A673 (cell line): ENCODE measurements at regions not wholly inside any gene's neighbourhood (a gene's known extent, or its start where the extent isn't known, plus 50 kb on each side); places are given as distances from the start of the nearest gene placed in this dataset.

Experiments
- BruUV-seq: library from RNA; stranded (reverse); fragments of 400-500 nt; replicated peaks from 2 replicates; lab custom pipeline; 2021; lab: Mats Ljungman, UMichigan
- CTCF ChIA-PET: fragments of 300-600 bp; sonication (Branson Sonifier 250); formaldehyde crosslinking; loops from one replicate; lab custom pipeline; 2022; ENCODE audit warnings: antibody characterized with exemption; lab: Charles Lee
- POLR2A ChIA-PET: fragments of 300-600 bp; sonication (Branson Sonifier 250); formaldehyde crosslinking; loops from one replicate; lab custom pipeline; 2022; ENCODE audit warnings: antibody characterized with exemption; ENCODE audit not compliant: low non-redundant PET; lab: Charles Lee
- DNase-seq: peaks from one replicate; pipeline ENCODE4 v3.0.0-alpha.2; 2015; ENCODE audit warnings: low spot score
- H3K27ac ChIP-seq: fragments of 200-600 bp; sonication (generic); 2 replicates; pipeline ENCODE4 v1.5.1; 2016; ENCODE audit warnings: mixed run types, low read depth, mild to moderate bottlenecking, mixed read lengths, antibody characterized with exemption, low read length; ENCODE audit not compliant: poor library complexity, severe bottlenecking
- H3K27me3 ChIP-seq: fragments of 200-600 bp; sonication (generic); replicated peaks from 2 replicates; pipeline ENCODE4 v1.6.1; 2017; ENCODE audit warnings: mixed run types, low read depth, mild to moderate bottlenecking, mixed read lengths, antibody characterized with exemption, low read length; ENCODE audit not compliant: insufficient read depth, poor library complexity
- H3K36me3 ChIP-seq: fragments of 200-600 bp; sonication (generic); 2 replicates; pipeline ENCODE4 v1.6.1; 2016; ENCODE audit warnings: mixed run types, mild to moderate bottlenecking, mixed read lengths, antibody characterized with exemption, low read length; ENCODE audit not compliant: insufficient read depth, poor library complexity, severe bottlenecking
- H3K4me1 ChIP-seq: fragments of 200-600 bp; sonication (generic); 2 replicates; pipeline ENCODE4 v1.6.1; 2017; ENCODE audit warnings: mixed run types, mild to moderate bottlenecking, mixed read lengths, antibody characterized with exemption, low read length; ENCODE audit not compliant: insufficient read depth, poor library complexity, severe bottlenecking
- H3K4me3 ChIP-seq: fragments of 200-600 bp; sonication (generic); 2 replicates; pipeline ENCODE4 v1.5.1; 2016; ENCODE audit warnings: low read depth, mixed run types, mild to moderate bottlenecking, mixed read lengths, low read length; ENCODE audit not compliant: poor library complexity, severe bottlenecking
- H3K9me3 ChIP-seq: fragments of 200-600 bp; sonication (generic); 2 replicates; pipeline ENCODE4 v1.6.1; 2016; ENCODE audit warnings: mixed run types, low read depth, mild to moderate bottlenecking, mixed read lengths, antibody characterized with exemption, low read length; ENCODE audit not compliant: poor library complexity, severe bottlenecking
- EZH2 ChIP-seq: fragments of 200-600 bp; sonication (generic); IDR thresholded peaks from 2 replicates; pipeline ENCODE4 v1.6.1; 2017; ENCODE audit warnings: borderline replicate concordance, low read depth, mild to moderate bottlenecking, mixed read lengths, antibody characterized with exemption, low read length; ENCODE audit not compliant: poor library complexity, severe bottlenecking
- intact Hi-C: fragments of 100-400 bp; cut with micrococcal nuclease; formaldehyde crosslinking; loops from one replicate; pipeline ENCODE4 v1.10.0; 2022; ENCODE audit not compliant: unreplicated experiment
- TF ChIP-seq, protein P1 (sequence below): fragments of 300-800, 200-600 bp; sonication (generic); conservative IDR thresholded peaks from 2 replicates; pipeline ENCODE4 v1.5.1; 2017; ENCODE audit warnings: low read depth, mild to moderate bottlenecking, antibody characterized with exemption, low read length, moderate library complexity, mixed read lengths

DNA sequence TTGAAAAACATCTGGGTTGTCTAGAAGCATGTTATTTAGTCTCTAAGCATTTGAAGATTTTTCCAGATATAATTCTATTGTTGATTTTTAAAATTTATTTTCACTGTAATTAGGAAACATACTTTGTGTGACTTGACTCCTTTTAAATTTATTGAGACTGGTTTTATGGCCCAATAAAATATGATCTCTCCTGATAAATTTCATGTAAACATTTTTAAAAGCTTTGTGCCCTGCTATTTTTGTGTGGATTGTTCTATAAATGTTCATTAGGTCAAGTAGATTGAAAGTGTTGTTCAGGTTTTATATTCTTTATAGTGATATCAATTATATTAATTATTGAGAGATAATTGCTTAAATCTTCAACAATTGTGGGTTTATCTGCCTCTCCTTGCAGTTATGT lies 105.4 kb downstream of the RFX6 start:
- H3K36me3 ChIP-seq: no peaks in the 10 kb centered on the region
- peaks cover 35% of the 10 kb centered on the region for H3K27me3 ChIP-seq
- intact Hi-C loops: no loop called here
- DNase-seq: no peak
- H3K27ac ChIP-seq: no peak overlapping the region
- H3K4me1 ChIP-seq: no peaks in the 10 kb centered on the region
- H3K9me3 ChIP-seq: peaks cover 3% of the 10 kb centered on the region
- ChIA-PET POLR2A (no interaction called here), CTCF (no interaction called here)
- TF ChIP-seq, protein P1, sequence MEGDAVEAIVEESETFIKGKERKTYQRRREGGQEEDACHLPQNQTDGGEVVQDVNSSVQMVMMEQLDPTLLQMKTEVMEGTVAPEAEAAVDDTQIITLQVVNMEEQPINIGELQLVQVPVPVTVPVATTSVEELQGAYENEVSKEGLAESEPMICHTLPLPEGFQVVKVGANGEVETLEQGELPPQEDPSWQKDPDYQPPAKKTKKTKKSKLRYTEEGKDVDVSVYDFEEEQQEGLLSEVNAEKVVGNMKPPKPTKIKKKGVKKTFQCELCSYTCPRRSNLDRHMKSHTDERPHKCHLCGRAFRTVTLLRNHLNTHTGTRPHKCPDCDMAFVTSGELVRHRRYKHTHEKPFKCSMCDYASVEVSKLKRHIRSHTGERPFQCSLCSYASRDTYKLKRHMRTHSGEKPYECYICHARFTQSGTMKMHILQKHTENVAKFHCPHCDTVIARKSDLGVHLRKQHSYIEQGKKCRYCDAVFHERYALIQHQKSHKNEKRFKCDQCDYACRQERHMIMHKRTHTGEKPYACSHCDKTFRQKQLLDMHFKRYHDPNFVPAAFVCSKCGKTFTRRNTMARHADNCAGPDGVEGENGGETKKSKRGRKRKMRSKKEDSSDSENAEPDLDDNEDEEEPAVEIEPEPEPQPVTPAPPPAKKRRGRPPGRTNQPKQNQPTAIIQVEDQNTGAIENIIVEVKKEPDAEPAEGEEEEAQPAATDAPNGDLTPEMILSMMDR: no peak
- TF ChIP-seq EZH2: no peak
- no TSS peak for BruUV-seq
- H3K4me3 ChIP-seq: no peak overlapping the region

GRCh38 chr6:116983375-116983774 lies 106.3 kb downstream of the RFX6 start:
- intact Hi-C loops: no loop called here
- POLR2A ChIA-PET: no interaction called here
- CTCF ChIA-PET: no interaction called here

DNA sequence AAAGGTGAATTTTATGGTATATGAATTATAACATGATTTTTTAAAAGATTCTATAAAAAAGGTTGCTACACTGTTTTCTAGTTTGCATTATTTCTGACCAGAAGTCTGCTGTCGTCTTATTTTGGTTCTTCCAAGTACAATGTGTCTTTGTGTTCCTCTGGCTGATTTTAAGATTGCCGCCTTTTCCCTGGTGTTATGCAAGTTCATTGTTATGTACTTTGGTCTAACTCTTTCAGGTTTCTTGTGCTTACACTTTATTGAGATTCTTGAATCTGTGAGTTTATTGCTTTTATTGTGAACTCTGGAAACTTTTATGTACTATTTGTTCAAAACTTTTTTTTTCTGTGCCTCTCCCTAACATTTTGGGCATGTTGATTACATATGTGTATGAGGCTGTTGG lies 109.8 kb downstream of the RFX6 start:
- DNase-seq: no peak
- no TSS peak for BruUV-seq
- ChIA-PET POLR2A (no interaction called here), CTCF (no interaction called here)
- H3K27me3 ChIP-seq: peaks cover 29% of the 10 kb centered on the region
- TF ChIP-seq, protein P1: no peak
- no peak for TF ChIP-seq EZH2
- intact Hi-C loops: no loop called here
- H3K4me1 ChIP-seq: no peaks in the 10 kb centered on the region
- no peak overlapping the region for H3K27ac ChIP-seq
- no peaks in the 10 kb centered on the region for H3K36me3 ChIP-seq
- H3K4me3 ChIP-seq: no peak overlapping the region
- peaks cover 3% of the 10 kb centered on the region for H3K9me3 ChIP-seq

More at GRCh38 chr6:116983375-116983774, 106.3 kb downstream of the RFX6 start:
- no peak for DNase-seq
- H3K27me3 ChIP-seq: peaks cover 36% of the 10 kb centered on the region
- no peaks in the 10 kb centered on the region for H3K4me1 ChIP-seq
- no TSS peak for BruUV-seq
- H3K27ac ChIP-seq: no peak overlapping the region
- H3K36me3 ChIP-seq: no peaks in the 10 kb centered on the region
- TF ChIP-seq EZH2: no peak
- TF ChIP-seq, protein P1: no peak
- peaks cover 3% of the 10 kb centered on the region for H3K9me3 ChIP-seq
- no peak overlapping the region for H3K4me3 ChIP-seq
